Astrocyte (in vitro differentiated cells and primary cell): ENCODE measurements at regions not wholly inside any gene's neighbourhood (a gene's known extent, or its start where the extent isn't known, plus 50 kb on each side); places are given as distances from the start of the nearest gene placed in this dataset.
"Not testable (repeated sequence)": the region's sequence is repeated elsewhere in the genome, so short reads cannot be mapped to it uniquely, and the experiment has no call there.

ENCODE experiments used
- DNase-seq: peaks from one replicate; pipeline ENCODE4 v3.0.0-alpha.2; 2010; ENCODE audit warnings: low read depth
- FAIRE-seq: peaks from 2 replicates; lab custom pipeline; 2011; peaks lifted over from hg19 to GRCh38; lab: Jason Lieb, UNC
- H2AFZ ChIP-seq: 2 replicates; pipeline ENCODE4 v1.6.0; 2012; ENCODE audit warnings: low read depth, low read length, inconsistent platforms
- H3K27ac ChIP-seq: 2 replicates; pipeline ENCODE4 v1.5.1; 2011; ENCODE audit warnings: low read depth, low read length, inconsistent platforms
- H3K27me3 ChIP-seq: 2 replicates; pipeline ENCODE4 v1.6.0; 2011; ENCODE audit warnings: low read length, inconsistent platforms; ENCODE audit not compliant: insufficient read depth
- H3K36me3 ChIP-seq: 2 replicates; pipeline ENCODE4 v1.5.1; 2011; ENCODE audit warnings: low read length, inconsistent platforms; ENCODE audit not compliant: insufficient read depth
- H3K4me1 ChIP-seq: 2 replicates; pipeline ENCODE4 v1.5.1; 2011; ENCODE audit warnings: low read length, inconsistent platforms; ENCODE audit not compliant: insufficient read depth
- H3K4me2 ChIP-seq: 2 replicates; pipeline ENCODE4 v1.6.0; 2012; ENCODE audit warnings: low read length, inconsistent platforms
- H3K4me3 ChIP-seq: 2 replicates; pipeline ENCODE4 v1.5.1; 2011; ENCODE audit warnings: low read depth, mild to moderate bottlenecking, low read length, inconsistent platforms; ENCODE audit not compliant: insufficient read depth
- H3K79me2 ChIP-seq: 2 replicates; pipeline ENCODE4 v1.6.0; 2012; ENCODE audit warnings: mild to moderate bottlenecking, low read length, inconsistent platforms; ENCODE audit not compliant: insufficient read depth
- H3K9ac ChIP-seq: 2 replicates; pipeline ENCODE4 v1.6.0; 2012; ENCODE audit warnings: mild to moderate bottlenecking, low read length, inconsistent platforms
- H3K9me3 ChIP-seq: 2 replicates; pipeline ENCODE4 v1.5.1; 2012; ENCODE audit warnings: low read depth, mild to moderate bottlenecking, low read length, inconsistent platforms; ENCODE audit not compliant: insufficient read depth
- H4K20me1 ChIP-seq: 2 replicates; pipeline ENCODE4 v1.6.0; 2012; ENCODE audit warnings: low read length, inconsistent platforms; ENCODE audit not compliant: insufficient read depth
- H3K27ac Mint-ChIP-seq: one replicate; pipeline ENCODE4 v1.8.0; 2021; ENCODE audit warnings: mild to moderate bottlenecking, mixed read lengths; ENCODE audit not compliant: unreplicated experiment
- H3K27me3 Mint-ChIP-seq: one replicate; pipeline ENCODE4 v1.8.0; 2021; ENCODE audit warnings: low read depth, mixed read lengths; ENCODE audit not compliant: unreplicated experiment
- H3K36me3 Mint-ChIP-seq: one replicate; pipeline ENCODE4 v1.8.0; 2021; ENCODE audit warnings: low read depth, mixed read lengths; ENCODE audit not compliant: unreplicated experiment
- H3K4me1 Mint-ChIP-seq: one replicate; pipeline ENCODE4 v1.8.0; 2021; ENCODE audit warnings: low read depth, mixed read lengths; ENCODE audit not compliant: unreplicated experiment
- H3K4me3 Mint-ChIP-seq: one replicate; pipeline ENCODE4 v1.8.0; 2021; ENCODE audit warnings: mild to moderate bottlenecking, moderate library complexity, mixed read lengths; ENCODE audit not compliant: unreplicated experiment
- H3K9me3 Mint-ChIP-seq: one replicate; pipeline ENCODE4 v1.8.0; 2021; ENCODE audit warnings: mild to moderate bottlenecking, mixed read lengths; ENCODE audit not compliant: unreplicated experiment
- EZH2 ChIP-seq: IDR thresholded peaks from 2 replicates; pipeline ENCODE4 v1.6.1; 2012; ENCODE audit warnings: mild to moderate bottlenecking, low read length, inconsistent platforms; ENCODE audit not compliant: insufficient read depth
- TF ChIP-seq, protein P1 (sequence below): IDR thresholded peaks from 2 replicates; pipeline ENCODE4 v1.5.1; 2011; ENCODE audit warnings: low read depth, mild to moderate bottlenecking, inconsistent platforms, low read length, moderate library complexity; ENCODE audit not compliant: insufficient read depth

GRCh38 chr5:158451203-158451992 lies 592.5 kb upstream of the CLINT1 start:
- peaks cover 5% of the 10 kb centered on the region for H3K27me3 ChIP-seq
- DNase-seq (peak; percentile 79), FAIRE-seq (no peak)
- Mint-ChIP-seq H3K4me3 (no peak overlapping the region), H3K9me3 (peaks cover 2% of the 10 kb centered on the region), H3K4me1 (peaks cover 24% of the 10 kb centered on the region), H3K27me3 (peaks cover 3% of the 10 kb centered on the region), H3K27ac (peak overlapping the region; percentile 82), H3K36me3 (no peaks in the 10 kb centered on the region)
- no peaks in the 10 kb centered on the region for H4K20me1 ChIP-seq
- H3K9me3 ChIP-seq: no peaks in the 10 kb centered on the region
- peak overlapping the region; percentile 66 for H3K9ac ChIP-seq
- no peaks in the 10 kb centered on the region for H3K36me3 ChIP-seq
- peak overlapping the region; percentile 6 for H3K4me3 ChIP-seq
- H3K4me2 ChIP-seq: peak overlapping the region; percentile 70
- peaks cover 29% of the 10 kb centered on the region for H3K4me1 ChIP-seq
- H3K27ac ChIP-seq: peak overlapping the region; percentile 81
- H3K79me2 ChIP-seq: no peaks in the 10 kb centered on the region
- no peak for TF ChIP-seq EZH2
- TF ChIP-seq, protein P1, sequence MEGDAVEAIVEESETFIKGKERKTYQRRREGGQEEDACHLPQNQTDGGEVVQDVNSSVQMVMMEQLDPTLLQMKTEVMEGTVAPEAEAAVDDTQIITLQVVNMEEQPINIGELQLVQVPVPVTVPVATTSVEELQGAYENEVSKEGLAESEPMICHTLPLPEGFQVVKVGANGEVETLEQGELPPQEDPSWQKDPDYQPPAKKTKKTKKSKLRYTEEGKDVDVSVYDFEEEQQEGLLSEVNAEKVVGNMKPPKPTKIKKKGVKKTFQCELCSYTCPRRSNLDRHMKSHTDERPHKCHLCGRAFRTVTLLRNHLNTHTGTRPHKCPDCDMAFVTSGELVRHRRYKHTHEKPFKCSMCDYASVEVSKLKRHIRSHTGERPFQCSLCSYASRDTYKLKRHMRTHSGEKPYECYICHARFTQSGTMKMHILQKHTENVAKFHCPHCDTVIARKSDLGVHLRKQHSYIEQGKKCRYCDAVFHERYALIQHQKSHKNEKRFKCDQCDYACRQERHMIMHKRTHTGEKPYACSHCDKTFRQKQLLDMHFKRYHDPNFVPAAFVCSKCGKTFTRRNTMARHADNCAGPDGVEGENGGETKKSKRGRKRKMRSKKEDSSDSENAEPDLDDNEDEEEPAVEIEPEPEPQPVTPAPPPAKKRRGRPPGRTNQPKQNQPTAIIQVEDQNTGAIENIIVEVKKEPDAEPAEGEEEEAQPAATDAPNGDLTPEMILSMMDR: no peak
- H2AFZ ChIP-seq: no peak overlapping the region

DNA sequence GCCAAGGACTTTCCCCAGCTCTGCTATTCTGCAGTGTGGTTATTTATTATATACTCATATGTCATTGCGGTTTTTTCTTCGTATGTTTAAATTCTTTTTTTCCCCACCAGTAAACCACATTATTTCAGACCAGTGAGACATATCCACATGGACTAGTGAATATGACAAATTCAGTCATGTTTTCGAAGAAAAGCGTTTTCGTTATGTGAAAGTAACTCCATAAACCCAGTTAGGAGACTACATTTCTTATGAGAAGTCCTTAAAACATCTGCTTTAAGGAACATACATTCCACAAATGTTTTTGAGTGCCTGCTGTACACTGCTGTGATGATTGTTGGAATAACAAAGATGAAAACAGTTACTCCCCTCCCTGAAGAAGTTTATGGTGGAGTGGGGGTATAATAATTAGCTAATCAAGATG lies 591.8 kb upstream of the CLINT1 start:
- Histone ChIP-seq H3K4me3 (peak overlapping the region; percentile 6), H3K9me3 (no peaks in the 10 kb centered on the region), H3K36me3 (no peaks in the 10 kb centered on the region), H3K4me2 (peak overlapping the region; percentile 70), H3K9ac (peak overlapping the region; percentile 66), H3K27me3 (peaks cover 5% of the 10 kb centered on the region), H3K27ac (peak overlapping the region; percentile 81), H3K4me1 (peaks cover 29% of the 10 kb centered on the region), H4K20me1 (no peaks in the 10 kb centered on the region), H3K79me2 (no peaks in the 10 kb centered on the region), H2AFZ (no peak overlapping the region)
- Mint-ChIP-seq H3K36me3 (no peaks in the 10 kb centered on the region), H3K4me1 (peaks cover 20% of the 10 kb centered on the region), H3K4me3 (no peak overlapping the region), H3K9me3 (peaks cover 6% of the 10 kb centered on the region), H3K27ac (peak overlapping the region; percentile 82), H3K27me3 (peaks cover 3% of the 10 kb centered on the region)
- FAIRE-seq: no peak
- TF ChIP-seq EZH2: no peak
- TF ChIP-seq, protein P1: no peak
- peak; percentile 40 for DNase-seq

GRCh38 chr5:158446761-158447160 lies 587.8 kb upstream of the CLINT1 start:
- not testable (repeated sequence) for H3K4me2 ChIP-seq, H4K20me1 ChIP-seq, H3K27me3 ChIP-seq, FAIRE-seq, H3K27ac ChIP-seq, H3K27me3 Mint-ChIP-seq, H3K36me3 ChIP-seq, H3K9ac ChIP-seq, H3K79me2 ChIP-seq, H3K4me3 ChIP-seq, H3K27ac Mint-ChIP-seq, H3K4me3 Mint-ChIP-seq, H3K9me3 ChIP-seq, DNase-seq, H2AFZ ChIP-seq, H3K36me3 Mint-ChIP-seq
- Mint-ChIP-seq H3K4me1 (peaks cover 15% of the 10 kb centered on the region), H3K9me3 (peaks cover 25% of the 10 kb centered on the region)
- H3K4me1 ChIP-seq: peaks cover 19% of the 10 kb centered on the region

- not testable (repeated sequence) for H3K9ac ChIP-seq, H3K36me3 Mint-ChIP-seq, H2AFZ ChIP-seq, H4K20me1 ChIP-seq, FAIRE-seq, H3K27me3 ChIP-seq, H3K9me3 ChIP-seq, H3K27me3 Mint-ChIP-seq, H3K4me3 Mint-ChIP-seq, H3K79me2 ChIP-seq, H3K36me3 ChIP-seq, H3K4me3 ChIP-seq, DNase-seq, H3K4me2 ChIP-seq, H3K27ac Mint-ChIP-seq, H3K27ac ChIP-seq
- H3K4me1 Mint-ChIP-seq: peaks cover 20% of the 10 kb centered on the region
- H3K4me1 ChIP-seq: peaks cover 11% of the 10 kb centered on the region
- peaks cover 21% of the 10 kb centered on the region for H3K9me3 Mint-ChIP-seq
These were observed 580.3 kb upstream of the CLINT1 start for GRCh38 chr5:158439204-158439603.
